HepG2 (cell line): ENCODE measurements at regions not wholly inside any gene's neighbourhood (a gene's known extent, or its start where the extent isn't known, plus 50 kb on each side); places are given as distances from the start of the nearest gene placed in this dataset.

ENCODE experiments used
- ATAC-seq: fragments of 200-7000 bp; cut with Tn5 transposase; 3 replicates; pipeline ENCODE4 v1.9.1; 2020; ENCODE audit warnings: mild to moderate bottlenecking, moderate library complexity
- BruUV-seq: library from RNA; stranded (reverse); fragments of 400-500 nt; replicated peaks from 2 replicates; lab custom pipeline; 2021; lab: Mats Ljungman, UMichigan
- CTCF ChIA-PET: fragments of 300-600 bp; formaldehyde crosslinking; extraction: SDS; loops from one replicate; lab custom pipeline; 2021; ENCODE audit warnings: low total read pairs, inconsistent platforms, low intra/inter-chr PET ratio; lab: Yijun Ruan, JAX
- POLR2A ChIA-PET: fragments of 350-600 bp; sonication (Branson Sonifier 250); formaldehyde crosslinking; loops from one replicate; lab custom pipeline; 2020; ENCODE audit warnings: antibody characterized with exemption, inconsistent platforms; lab: Yijun Ruan, JAX
- DNase-seq: peaks from one replicate; pipeline ENCODE4 v3.0.0-alpha.2; 2015; ENCODE audit warnings: low spot score
- FAIRE-seq: peaks from 3 replicates; lab custom pipeline; 2011; peaks lifted over from hg19 to GRCh38; lab: Jason Lieb, UNC
- H2AFZ ChIP-seq: one replicate; pipeline ENCODE4 v1.6.1; 2011; ENCODE audit warnings: low read length, inconsistent platforms
- H3K27ac ChIP-seq: fragments of 300-600 bp; 3 replicates; pipeline ENCODE4 v1.8.0; 2011; ENCODE audit warnings: mixed run types, mild to moderate bottlenecking, mixed read lengths, low read length, inconsistent platforms; ENCODE audit not compliant: insufficient read depth; ENCODE audit errors: extremely low read length
- H3K27me3 ChIP-seq, 2 experiments: fragments of 200-600 bp in 1 of 2; 2 replicates in 1 of 2; 3 replicates in 1 of 2; pipeline versions ENCODE4 v1.6.0 to v1.8.0; 2011; ENCODE audit warnings: low read length in 2 of 2, mild to moderate bottlenecking in 2 of 2, moderate library complexity in 2 of 2, inconsistent platforms in 1 of 2; ENCODE audit not compliant: insufficient read depth in 2 of 2, control insufficient read depth in 1 of 2
- H3K36me3 ChIP-seq, 2 experiments: fragments of 200-600 bp in 1 of 2; replicated peaks in 1 of 2; 2 replicates in 1 of 2; 3 replicates in 1 of 2; pipeline versions ENCODE4 v1.5.1 to v1.8.0; 2011; ENCODE audit warnings: low read length in 2 of 2, inconsistent platforms in 1 of 2; ENCODE audit not compliant: insufficient read depth in 2 of 2, control insufficient read depth in 1 of 2
- H3K4me1 ChIP-seq: 2 replicates; pipeline ENCODE4 v1.5.1; 2012; ENCODE audit warnings: low read length, inconsistent platforms; ENCODE audit not compliant: insufficient read depth
- H3K4me2 ChIP-seq: 2 replicates; pipeline ENCODE4 v1.6.0; 2011; ENCODE audit warnings: low read depth, low read length, inconsistent platforms
- H3K4me3 ChIP-seq, 3 experiments: fragments of 200-600 bp in 1 of 3; sonication (generic), shearing (Covaris generic) in 1 of 3; replicated peaks in 1 of 3; 2 replicates each; pipeline ENCODE4 v1.5.1; 2011 to 2016; ENCODE audit warnings: low read length in 3 of 3, inconsistent platforms in 2 of 3, low read depth in 2 of 3, mild to moderate bottlenecking in 2 of 3, control low read depth in 1 of 3, mixed read lengths in 1 of 3; ENCODE audit not compliant: insufficient read depth in 1 of 3
- H3K79me2 ChIP-seq: one replicate; pipeline ENCODE4 v1.6.1; 2011; ENCODE audit warnings: low read length, inconsistent platforms; ENCODE audit not compliant: insufficient read depth
- H3K9ac ChIP-seq: 2 replicates; pipeline ENCODE4 v1.6.0; 2011; ENCODE audit warnings: mild to moderate bottlenecking, low read depth, low read length, inconsistent platforms; ENCODE audit not compliant: insufficient read depth
- H3K9me3 ChIP-seq: 2 replicates; pipeline ENCODE4 v1.5.1; 2012; ENCODE audit warnings: mild to moderate bottlenecking, low read length
- H4K20me1 ChIP-seq: 2 replicates; pipeline ENCODE4 v1.6.0; 2011; ENCODE audit warnings: inconsistent platforms, mild to moderate bottlenecking, low read length, moderate library complexity; ENCODE audit not compliant: insufficient read depth
- ATF7 ChIP-seq, 2 experiments: fragments of 450-650 bp in 1 of 2; sonication (generic) in 1 of 2; formaldehyde crosslinking in 1 of 2; IDR thresholded peaks; 2 replicates each; pipeline versions ENCODE4 v1.4.0 to v1.6.1; 2016 to 2020; ENCODE audit warnings: antibody characterized with exemption in 1 of 2, mild to moderate bottlenecking in 1 of 2, missing genetic modification reagents in 1 of 2
- CC2D1A ChIP-seq: sonication (generic); formaldehyde crosslinking; IDR thresholded peaks from 2 replicates; pipeline ENCODE4 v1.8.1; 2023; ENCODE audit warnings: mild to moderate bottlenecking, missing genetic modification reagents
- CEBPB ChIP-seq: IDR thresholded peaks from 2 replicates; pipeline ENCODE4 v1.6.1; 2011; ENCODE audit warnings: low read depth, low read length, improper control_type of control experiment, borderline replicate concordance
- CENPX ChIP-seq: sonication (generic); formaldehyde crosslinking; IDR thresholded peaks from 2 replicates; pipeline ENCODE4 v1.9.0; 2021; ENCODE audit warnings: mild to moderate bottlenecking, missing genetic modification reagents, moderate library complexity
- CREB1 ChIP-seq, 2 experiments: fragments of 450-650 bp in 1 of 2; IDR thresholded peaks; 2 replicates each; pipeline ENCODE4 v1.6.1; 2016 to 2017; ENCODE audit warnings: control low read depth in 1 of 2, mild to moderate bottlenecking in 1 of 2, missing compliant biosample characterization in 1 of 2, missing genetic modification characterization in 1 of 2
- DMAP1 ChIP-seq: IDR thresholded peaks from 2 replicates; pipeline ENCODE4 v1.6.1; 2016
- DPF2 ChIP-seq: sonication (generic); formaldehyde crosslinking; IDR thresholded peaks from 2 replicates; pipeline ENCODE4 v1.4.0; 2020; ENCODE audit warnings: mild to moderate bottlenecking, low read depth, missing genetic modification reagents, borderline replicate concordance
- JUNB ChIP-seq: sonication (generic); formaldehyde crosslinking; IDR thresholded peaks from 2 replicates; pipeline ENCODE4 v1.8.0; 2022; ENCODE audit warnings: missing genetic modification reagents, mild to moderate bottlenecking, borderline replicate concordance
- KDM5B ChIP-seq: sonication (generic); formaldehyde crosslinking; IDR thresholded peaks from 2 replicates; pipeline ENCODE4 v1.4.0; 2020; ENCODE audit warnings: missing genetic modification reagents, mild to moderate bottlenecking, borderline replicate concordance
- NFIC ChIP-seq: IDR thresholded peaks from 2 replicates; pipeline ENCODE4 v1.6.1; 2012; ENCODE audit warnings: mild to moderate bottlenecking, low read length, inconsistent platforms
- PPARG ChIP-seq: conservative IDR thresholded peaks from 2 replicates; pipeline ENCODE4 v1.6.1; 2016; ENCODE audit warnings: missing biosample characterization, missing genetic modification reagents
- SALL2 ChIP-seq: sonication (generic); formaldehyde crosslinking; IDR thresholded peaks from 2 replicates; pipeline ENCODE4 v1.8.1; 2023; ENCODE audit warnings: mild to moderate bottlenecking, missing genetic modification reagents, inconsistent platforms
- YY1 ChIP-seq: IDR thresholded peaks from 2 replicates; pipeline ENCODE4 v1.6.1; 2011; ENCODE audit warnings: low read length, low read depth, moderate library complexity, mild to moderate bottlenecking; ENCODE audit not compliant: insufficient read depth, insufficient replicate concordance
- ZNF547 ChIP-seq: sonication (generic); formaldehyde crosslinking; IDR thresholded peaks from 2 replicates; pipeline ENCODE4 v1.5.1; 2020; ENCODE audit warnings: mild to moderate bottlenecking, missing genetic modification reagents
- ZNF564 ChIP-seq: sonication (generic); formaldehyde crosslinking; IDR thresholded peaks from 2 replicates; pipeline ENCODE4 v1.8.1; 2023; ENCODE audit warnings: mild to moderate bottlenecking, missing genetic modification reagents
- ZSCAN21 ChIP-seq: sonication (generic); formaldehyde crosslinking; IDR thresholded peaks from 2 replicates; pipeline ENCODE4 v1.8.0; 2022; ENCODE audit warnings: mild to moderate bottlenecking, missing genetic modification reagents, moderate library complexity, borderline replicate concordance
- WGBS: methylation state at CpG from one replicate; pipeline ENCODE4 v1.1.6; 2017; ENCODE audit warnings: low lambda C conversion rate; 5-methylcytosine and 5-hydroxymethylcytosine counted together
- in situ Hi-C: cut with HindIII; loops from 2 replicates; pipeline ENCODE4 v1.10.0; 2017; ENCODE audit warnings: low pct_unique_long_range_greater_than_20kb; ENCODE audit not compliant: extremely low pct_ligation_motif_present
- intact Hi-C: fragments of 100-400 bp; cut with micrococcal nuclease; formaldehyde crosslinking; loops from one replicate; pipeline ENCODE4 v1.10.0; 2022; ENCODE audit not compliant: unreplicated experiment
- TF ChIP-seq, protein P1 (sequence below): sonication (generic); formaldehyde crosslinking; IDR thresholded peaks from 2 replicates; pipeline ENCODE4 v1.5.0; 2020; ENCODE audit warnings: missing genetic modification reagents
- TF ChIP-seq, protein P2 (sequence below): sonication (generic); formaldehyde crosslinking; IDR thresholded peaks from 2 replicates; pipeline ENCODE4 v1.4.0; 2020; ENCODE audit warnings: missing genetic modification reagents

GRCh38 chr2:163247156-163247846 is 408.7 kb upstream of the KCNH7 start:
- H3K4me3 ChIP-seq, result no peak overlapping the region
- H3K27ac ChIP-seq, result no peak overlapping the region
- no peak overlapping the region for H3K4me2 ChIP-seq
- no peaks in the 10 kb centered on the region for H3K36me3 ChIP-seq
- intact Hi-C loops, result no loop called here
- FAIRE-seq, result no peak
- H3K27me3 ChIP-seq, result no peaks in the 10 kb centered on the region
- H3K9me3 ChIP-seq, result no peaks in the 10 kb centered on the region
- no TSS peak for BruUV-seq
- H3K79me2 ChIP-seq, result no peaks in the 10 kb centered on the region
- no peak for DNase-seq
- H3K9ac ChIP-seq, result no peak overlapping the region
- ChIA-PET POLR2A (no interaction called here), CTCF (no interaction called here)
- no peaks in the 10 kb centered on the region for H3K4me1 ChIP-seq
- TF ChIP-seq CEBPB, result peak; percentile 26; the same call in 1 of the 2 replicates
- TF ChIP-seq ATF7 (IDR thresholded peaks at IDR 0.05), result peak; percentile 93
- no peak for TF ChIP-seq ATF7 (CRISPR knock-in tag; IDR thresholded peaks at IDR 0.05)
- TF ChIP-seq NFIC, result no peak
- no peak for TF ChIP-seq CC2D1A (CRISPR knock-in tag)
- peak; percentile 88 for TF ChIP-seq CREB1 (IDR thresholded peaks at IDR 0.05)
- TF ChIP-seq CREB1 (CRISPR knock-in tag; IDR thresholded peaks at IDR 0.05), result no peak
- no peak overlapping the region for H2AFZ ChIP-seq
- under 1% methylated on average over 6 of the region's 6 CpGs for WGBS
- in situ Hi-C loops, result no loop called here
- ATAC-seq, result no peak
- H4K20me1 ChIP-seq, result no peaks in the 10 kb centered on the region

DNA sequence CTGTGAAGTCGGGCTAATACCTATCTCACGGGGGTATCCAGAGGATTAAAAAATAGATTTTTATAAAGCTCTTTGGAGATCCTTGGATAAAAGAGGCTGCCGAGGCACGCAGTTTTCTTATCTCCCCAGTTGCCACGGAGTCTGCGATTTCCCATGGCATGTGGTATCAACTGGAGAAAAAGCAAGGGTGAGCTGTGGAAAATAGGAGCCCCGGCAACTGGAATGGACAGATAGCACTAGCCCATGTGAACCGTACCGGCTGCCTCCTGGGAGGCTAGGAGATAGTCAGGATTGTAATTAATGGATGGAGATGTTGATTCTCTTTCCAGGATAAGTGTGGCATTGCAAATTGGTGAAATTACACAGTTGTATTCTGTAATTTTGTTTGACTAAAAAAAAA is 407.6 kb upstream of the KCNH7 start:
- Histone ChIP-seq H3K9me3 (peaks cover 6% of the 10 kb centered on the region), H3K79me2 (no peaks in the 10 kb centered on the region), H3K27ac (no peak overlapping the region), H3K27me3 (no peaks in the 10 kb centered on the region), H3K9ac (no peak overlapping the region), H4K20me1 (no peaks in the 10 kb centered on the region), H3K4me2 (no peak overlapping the region), H3K4me3 (no peak overlapping the region), H3K36me3 (no peaks in the 10 kb centered on the region), H3K4me1 (no peaks in the 10 kb centered on the region), H2AFZ (no peak overlapping the region)
- BruUV-seq, result no TSS peak
- CTCF ChIA-PET, result no interaction called here
- ATAC-seq, result no peak
- POLR2A ChIA-PET, result no interaction called here
- intact Hi-C loops (no loop called here), in situ Hi-C loops (no loop called here)
- DNase-seq, result no peak
- no peak for FAIRE-seq
- 2% methylated on average over 9 of the region's 9 CpGs for WGBS
- TF ChIP-seq, protein P1, sequence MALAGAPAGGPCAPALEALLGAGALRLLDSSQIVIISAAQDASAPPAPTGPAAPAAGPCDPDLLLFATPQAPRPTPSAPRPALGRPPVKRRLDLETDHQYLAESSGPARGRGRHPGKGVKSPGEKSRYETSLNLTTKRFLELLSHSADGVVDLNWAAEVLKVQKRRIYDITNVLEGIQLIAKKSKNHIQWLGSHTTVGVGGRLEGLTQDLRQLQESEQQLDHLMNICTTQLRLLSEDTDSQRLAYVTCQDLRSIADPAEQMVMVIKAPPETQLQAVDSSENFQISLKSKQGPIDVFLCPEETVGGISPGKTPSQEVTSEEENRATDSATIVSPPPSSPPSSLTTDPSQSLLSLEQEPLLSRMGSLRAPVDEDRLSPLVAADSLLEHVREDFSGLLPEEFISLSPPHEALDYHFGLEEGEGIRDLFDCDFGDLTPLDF (CRISPR knock-in tag), result no peak
- TF ChIP-seq PPARG (CRISPR knock-in tag) (no peak), YY1 (no peak), CENPX (CRISPR knock-in tag) (no peak), DPF2 (CRISPR knock-in tag) (no peak), JUNB (no peak), ZSCAN21 (CRISPR knock-in tag) (no peak), DMAP1 (CRISPR knock-in tag) (no peak), SALL2 (CRISPR knock-in tag) (no peak), ZNF547 (no peak), ZNF564 (no peak), KDM5B (CRISPR knock-in tag) (no peak)
- TF ChIP-seq, protein P2, sequence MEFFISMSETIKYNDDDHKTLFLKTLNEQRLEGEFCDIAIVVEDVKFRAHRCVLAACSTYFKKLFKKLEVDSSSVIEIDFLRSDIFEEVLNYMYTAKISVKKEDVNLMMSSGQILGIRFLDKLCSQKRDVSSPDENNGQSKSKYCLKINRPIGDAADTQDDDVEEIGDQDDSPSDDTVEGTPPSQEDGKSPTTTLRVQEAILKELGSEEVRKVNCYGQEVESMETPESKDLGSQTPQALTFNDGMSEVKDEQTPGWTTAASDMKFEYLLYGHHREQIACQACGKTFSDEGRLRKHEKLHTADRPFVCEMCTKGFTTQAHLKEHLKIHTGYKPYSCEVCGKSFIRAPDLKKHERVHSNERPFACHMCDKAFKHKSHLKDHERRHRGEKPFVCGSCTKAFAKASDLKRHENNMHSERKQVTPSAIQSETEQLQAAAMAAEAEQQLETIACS (CRISPR knock-in tag), result no peak
